Cardiac muscle cell (in vitro differentiated cells and primary cell): ENCODE measurements at regions not wholly inside any gene's neighbourhood (a gene's known extent, or its start where the extent isn't known, plus 50 kb on each side); places are given as distances from the start of the nearest gene placed in this dataset.

Experiments
- DNase-seq, 2 donors: peaks; one replicate each; pipeline versions ENCODE4 v3.0.0 to v3.0.0-alpha.2; 2010 to 2017; ENCODE audit warnings: low read depth in 1 of 2, low spot score in 1 of 2
- H3K27ac ChIP-seq: fragments of 200-600 bp; sonication (generic); 2 replicates; pipeline ENCODE4 v1.5.1; 2016
- H3K27me3 ChIP-seq: fragments of 200-600 bp; sonication (generic); 2 replicates; pipeline ENCODE4 v1.6.0; 2016; ENCODE audit warnings: control low read depth
- H3K36me3 ChIP-seq: fragments of 200-600 bp; sonication (generic); 2 replicates; pipeline ENCODE4 v1.5.1; 2016; ENCODE audit warnings: control low read depth
- H3K4me1 ChIP-seq: fragments of 200-600 bp; sonication (generic); 2 replicates; pipeline ENCODE4 v1.8.1; 2017; ENCODE audit warnings: low read depth, mild to moderate bottlenecking, mixed run types
- H3K4me3 ChIP-seq: fragments of 200-600 bp; sonication (generic); 2 replicates; pipeline ENCODE4 v1.5.1; 2016; ENCODE audit warnings: mild to moderate bottlenecking
- H3K9me3 ChIP-seq: fragments of 200-600 bp; sonication (generic); 2 replicates; pipeline ENCODE4 v1.5.1; 2017; ENCODE audit warnings: low read depth, mild to moderate bottlenecking, control low read depth
- TF ChIP-seq, protein P1 (sequence below): IDR thresholded peaks from 2 replicates; pipeline ENCODE4 v1.5.1; 2012; ENCODE audit warnings: low read depth, mild to moderate bottlenecking, low read length

DNA sequence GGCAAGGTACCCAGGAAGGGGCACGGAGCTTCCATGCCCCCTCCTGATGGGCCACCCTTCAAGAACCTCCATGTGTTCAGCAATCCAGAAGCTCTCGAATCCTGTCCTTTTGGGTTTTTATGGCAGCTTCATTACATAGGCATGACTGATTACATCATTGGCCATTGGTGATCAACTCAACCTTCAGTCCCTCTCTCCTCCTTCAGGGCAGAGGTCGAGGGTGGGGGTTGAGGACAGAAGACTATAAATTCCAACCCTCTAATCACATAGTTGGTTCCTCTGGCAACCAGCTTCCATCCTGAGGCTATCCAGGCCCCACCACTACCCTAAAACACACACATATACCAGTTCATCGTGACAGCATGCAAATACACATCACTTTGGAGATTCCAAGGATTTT lies 135.7 kb downstream of the ZNF281 start:
- TF ChIP-seq, protein P1, sequence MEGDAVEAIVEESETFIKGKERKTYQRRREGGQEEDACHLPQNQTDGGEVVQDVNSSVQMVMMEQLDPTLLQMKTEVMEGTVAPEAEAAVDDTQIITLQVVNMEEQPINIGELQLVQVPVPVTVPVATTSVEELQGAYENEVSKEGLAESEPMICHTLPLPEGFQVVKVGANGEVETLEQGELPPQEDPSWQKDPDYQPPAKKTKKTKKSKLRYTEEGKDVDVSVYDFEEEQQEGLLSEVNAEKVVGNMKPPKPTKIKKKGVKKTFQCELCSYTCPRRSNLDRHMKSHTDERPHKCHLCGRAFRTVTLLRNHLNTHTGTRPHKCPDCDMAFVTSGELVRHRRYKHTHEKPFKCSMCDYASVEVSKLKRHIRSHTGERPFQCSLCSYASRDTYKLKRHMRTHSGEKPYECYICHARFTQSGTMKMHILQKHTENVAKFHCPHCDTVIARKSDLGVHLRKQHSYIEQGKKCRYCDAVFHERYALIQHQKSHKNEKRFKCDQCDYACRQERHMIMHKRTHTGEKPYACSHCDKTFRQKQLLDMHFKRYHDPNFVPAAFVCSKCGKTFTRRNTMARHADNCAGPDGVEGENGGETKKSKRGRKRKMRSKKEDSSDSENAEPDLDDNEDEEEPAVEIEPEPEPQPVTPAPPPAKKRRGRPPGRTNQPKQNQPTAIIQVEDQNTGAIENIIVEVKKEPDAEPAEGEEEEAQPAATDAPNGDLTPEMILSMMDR: no peak
- Histone ChIP-seq H3K36me3 (no peaks in the 10 kb centered on the region), H3K9me3 (no peaks in the 10 kb centered on the region), H3K4me3 (no peak overlapping the region), H3K4me1 (peaks cover 14% of the 10 kb centered on the region), H3K27ac (no peak overlapping the region), H3K27me3 (peaks cover 18% of the 10 kb centered on the region)
- no peak for DNase-seq

DNA sequence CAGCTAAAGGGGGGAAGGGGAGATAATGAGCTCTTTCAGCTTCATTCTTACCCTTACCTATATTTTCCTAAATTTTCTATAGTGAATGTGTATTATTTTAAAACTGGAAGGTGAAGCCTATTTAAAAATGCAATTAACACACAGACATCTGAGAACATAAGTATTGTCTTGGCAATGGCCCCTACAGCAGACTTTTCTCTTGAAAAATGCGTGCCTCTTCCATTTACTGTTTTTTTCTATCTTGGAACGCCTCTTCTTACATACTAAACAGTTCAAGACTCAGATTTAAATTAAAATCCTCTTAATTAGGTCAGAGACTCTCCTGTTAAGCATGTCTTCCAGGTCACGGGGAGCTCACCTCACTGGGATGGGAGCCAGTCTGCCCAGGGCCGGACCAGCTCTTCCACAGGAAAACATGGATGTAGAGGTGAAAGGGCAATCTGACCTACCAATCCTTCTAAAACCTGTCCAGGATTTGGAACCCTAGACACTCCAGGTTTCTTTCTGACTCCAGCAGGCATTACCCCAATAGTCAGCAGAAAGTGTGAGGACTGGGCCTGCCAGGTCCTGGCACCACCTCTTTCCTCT lies 137.3 kb downstream of the ZNF281 start:
- peaks cover 14% of the 10 kb centered on the region for H3K4me1 ChIP-seq
- H3K9me3 ChIP-seq: no peaks in the 10 kb centered on the region
- peaks cover 9% of the 10 kb centered on the region for H3K27me3 ChIP-seq
- H3K4me3 ChIP-seq: no peak overlapping the region
- no peak overlapping the region for H3K27ac ChIP-seq
- no peaks in the 10 kb centered on the region for H3K36me3 ChIP-seq
- TF ChIP-seq, protein P1: no peak
- no peak for DNase-seq

DNA sequence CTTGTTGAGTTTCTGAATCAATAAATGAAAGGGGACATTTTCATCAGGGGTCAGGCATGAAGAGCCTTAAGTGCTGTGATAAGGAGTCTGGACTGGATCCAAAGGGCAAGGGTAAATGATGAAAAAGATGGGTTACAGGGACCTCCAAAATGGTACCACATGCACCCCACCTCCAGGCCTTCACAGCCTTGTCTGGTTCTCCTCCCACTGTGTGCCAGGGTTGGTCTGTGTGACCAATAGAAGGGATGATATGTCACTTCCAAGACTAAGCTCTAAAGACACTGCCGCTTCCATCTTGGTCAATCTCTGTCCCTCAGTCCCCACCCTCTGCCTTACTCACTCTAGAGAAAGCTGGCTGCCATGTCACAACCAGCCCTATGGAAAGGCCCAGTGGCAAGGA lies 140.6 kb downstream of the ZNF281 start:
- H3K27me3 ChIP-seq: peaks cover 9% of the 10 kb centered on the region
- no peaks in the 10 kb centered on the region for H3K36me3 ChIP-seq
- no peak overlapping the region for H3K4me3 ChIP-seq
- TF ChIP-seq, protein P1: no peak
- no peaks in the 10 kb centered on the region for H3K4me1 ChIP-seq
- H3K27ac ChIP-seq: no peak overlapping the region
- H3K9me3 ChIP-seq: no peaks in the 10 kb centered on the region
- no peak for DNase-seq

DNA sequence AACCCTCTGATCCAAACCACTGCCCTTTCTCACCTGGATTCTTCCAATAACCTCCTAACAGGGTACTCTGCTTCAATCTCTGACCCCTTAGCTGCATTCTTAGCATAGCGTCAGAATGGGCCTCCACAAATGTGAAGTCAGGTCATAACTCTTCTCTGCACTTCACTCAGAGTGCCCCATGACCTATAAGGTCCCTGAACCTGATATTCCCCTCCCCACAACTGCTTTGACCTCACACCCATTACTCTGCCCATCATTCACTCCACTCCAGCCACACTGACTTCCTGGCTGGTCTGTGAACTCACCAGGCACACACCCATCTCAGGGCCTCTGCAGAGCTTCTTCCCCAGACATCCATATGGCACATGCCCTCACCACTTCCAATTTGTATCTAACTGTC lies 141.9 kb downstream of the ZNF281 start:
- H3K27me3 ChIP-seq: peaks cover 9% of the 10 kb centered on the region
- DNase-seq: no peak
- no peaks in the 10 kb centered on the region for H3K9me3 ChIP-seq
- TF ChIP-seq, protein P1: no peak
- no peaks in the 10 kb centered on the region for H3K36me3 ChIP-seq
- no peak overlapping the region for H3K4me3 ChIP-seq
- H3K27ac ChIP-seq: no peak overlapping the region
- no peaks in the 10 kb centered on the region for H3K4me1 ChIP-seq

DNA sequence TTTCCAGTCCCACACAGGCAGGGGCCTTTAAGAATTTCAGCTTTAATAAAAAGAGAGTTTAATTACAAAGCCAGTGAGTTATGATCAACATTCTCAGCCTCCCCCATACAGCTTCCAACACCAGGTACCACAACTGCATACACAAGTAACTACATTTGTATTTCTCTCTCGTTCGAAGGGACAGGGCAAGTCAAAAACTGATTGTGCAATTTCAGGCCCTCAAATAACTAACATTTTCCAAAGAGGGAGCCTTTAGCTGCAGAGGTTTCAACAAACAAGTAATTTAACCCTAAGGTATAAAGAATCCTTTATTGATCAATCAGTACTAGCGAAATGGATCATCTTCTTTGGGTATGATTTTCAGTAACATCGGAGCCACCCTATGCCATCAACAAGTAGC lies 142.4 kb downstream of the ZNF281 start:
- Histone ChIP-seq H3K36me3 (no peaks in the 10 kb centered on the region), H3K4me1 (no peaks in the 10 kb centered on the region), H3K9me3 (no peaks in the 10 kb centered on the region), H3K27me3 (peaks cover 9% of the 10 kb centered on the region), H3K27ac (no peak overlapping the region), H3K4me3 (no peak overlapping the region)
- DNase-seq: no peak
- TF ChIP-seq, protein P1: no peak

DNA sequence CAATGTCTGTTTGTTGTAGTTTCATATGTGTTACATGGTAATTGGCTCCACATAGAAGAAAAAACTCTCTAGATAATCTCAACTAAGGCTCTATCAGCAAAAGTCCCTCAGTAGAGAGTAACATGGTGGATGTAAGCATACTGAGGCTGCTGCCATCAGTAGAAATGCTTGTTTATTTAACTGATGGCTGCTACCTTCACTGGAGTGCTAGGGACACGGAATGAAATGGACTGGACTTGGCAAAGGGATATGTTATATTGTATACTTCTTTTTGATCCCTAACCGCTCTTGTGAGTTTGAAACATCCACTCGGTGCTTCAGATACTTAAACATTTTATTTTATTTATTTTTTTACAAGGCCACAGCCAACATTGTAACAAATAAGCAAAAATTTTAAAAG lies 143.0 kb downstream of the ZNF281 start:
- Histone ChIP-seq H3K27ac (no peak overlapping the region), H3K4me3 (no peak overlapping the region), H3K4me1 (no peaks in the 10 kb centered on the region), H3K27me3 (peaks cover 9% of the 10 kb centered on the region), H3K9me3 (no peaks in the 10 kb centered on the region), H3K36me3 (no peaks in the 10 kb centered on the region)
- DNase-seq: no peak
- TF ChIP-seq, protein P1: no peak
